CD4-positive, alpha-beta memory T cell (primary cell): ENCODE measurements at regions not wholly inside any gene's neighbourhood (a gene's known extent, or its start where the extent isn't known, plus 50 kb on each side); places are given as distances from the start of the nearest gene placed in this dataset.

ENCODE experiments used
- CTCF ChIA-PET: fragments of 350-600 bp; sonication (Branson Sonifier 250); formaldehyde crosslinking; loops from one replicate; lab custom pipeline; 2021; ENCODE audit warnings: inconsistent platforms; ENCODE audit not compliant: partially characterized antibody; lab: Charles Lee
- POLR2A ChIA-PET: fragments of 350-600 bp; sonication (Branson Sonifier 250); formaldehyde crosslinking; loops from one replicate; lab custom pipeline; 2021; ENCODE audit not compliant: partially characterized antibody; lab: Charles Lee
- DNase-seq, 5 donors: peaks; one replicate each; pipeline versions ENCODE4 v3.0.0 to v3.0.0-alpha.2; 2020 to 2022; ENCODE audit warnings: mixed read lengths in 1 of 5
- H3K27ac ChIP-seq: one replicate; pipeline ENCODE4 v1.7.0; 2013; ENCODE audit warnings: low read depth, low read length
- H3K27me3 ChIP-seq: 2 replicates; pipeline ENCODE4 v1.7.0; 2013; ENCODE audit warnings: mild to moderate bottlenecking, low read length, moderate library complexity; ENCODE audit not compliant: insufficient read depth
- H3K36me3 ChIP-seq: 2 replicates; pipeline ENCODE4 v1.7.0; 2013; ENCODE audit warnings: mild to moderate bottlenecking, low read length, moderate library complexity; ENCODE audit not compliant: insufficient read depth
- H3K4me1 ChIP-seq: 2 replicates; pipeline ENCODE4 v1.7.0; 2013; ENCODE audit warnings: mild to moderate bottlenecking, low read length, moderate library complexity; ENCODE audit not compliant: insufficient read depth
- H3K4me3 ChIP-seq, 2 donors: one replicate each; pipeline ENCODE4 v1.7.0; 2013; ENCODE audit warnings: low read length in 2 of 2, mild to moderate bottlenecking in 1 of 2
- H3K9me3 ChIP-seq, 2 donors: one replicate each; pipeline ENCODE4 v1.7.0; 2013; ENCODE audit warnings: low read length in 2 of 2, control low read depth in 1 of 2; ENCODE audit not compliant: control insufficient read depth in 1 of 2
- H3K27ac Mint-ChIP-seq, 7 donors: one replicate each; pipeline ENCODE4 v1.8.0; 2020 to 2021; ENCODE audit warnings: mixed read lengths in 7 of 7, mild to moderate bottlenecking in 6 of 7, inconsistent platforms in 3 of 7, moderate library complexity in 3 of 7
- H3K27me3 Mint-ChIP-seq, 2 donors: one replicate each; pipeline ENCODE4 v1.8.0; 2020 to 2021; ENCODE audit warnings: mixed read lengths in 2 of 2
- H3K36me3 Mint-ChIP-seq, 2 donors: one replicate each; pipeline ENCODE4 v1.8.0; 2020 to 2021; ENCODE audit warnings: mixed read lengths in 2 of 2, inconsistent platforms in 1 of 2, mild to moderate bottlenecking in 1 of 2
- H3K4me1 Mint-ChIP-seq, 4 donors: one replicate each; pipeline ENCODE4 v1.8.0; 2020 to 2021; ENCODE audit warnings: mixed read lengths in 4 of 4, mild to moderate bottlenecking in 1 of 4
- H3K4me3 Mint-ChIP-seq, 8 donors: one replicate each; pipeline ENCODE4 v1.8.0; 2020 to 2021; ENCODE audit warnings: mixed read lengths in 8 of 8, mild to moderate bottlenecking in 7 of 8, moderate library complexity in 6 of 8, inconsistent platforms in 3 of 8
- H3K9me3 Mint-ChIP-seq, 8 donors: one replicate each; pipeline ENCODE4 v1.8.0; 2020 to 2021; ENCODE audit warnings: mixed read lengths in 8 of 8, mild to moderate bottlenecking in 5 of 8, inconsistent platforms in 3 of 8, moderate library complexity in 1 of 8
- intact Hi-C: fragments of 100-400 bp; cut with micrococcal nuclease; formaldehyde crosslinking; loops from one replicate; pipeline ENCODE4 v1.15.1; 2023

GRCh38 chr3:27927882-27928281, 205.8 kb upstream of the EOMES start:
- Histone ChIP-seq H3K36me3 (no peaks in the 10 kb centered on the region), H3K9me3 (no peaks in the 10 kb centered on the region), H3K27me3 (no peaks in the 10 kb centered on the region), H3K4me3 (no peak overlapping the region), H3K4me1 (no peaks in the 10 kb centered on the region), H3K27ac (no peak overlapping the region)
- peaks cover 0 to 3% of the 10 kb centered on the region in 2 donors for H3K36me3 Mint-ChIP-seq
- no peak overlapping the region for H3K4me3 Mint-ChIP-seq
- H3K4me1 Mint-ChIP-seq, result peaks cover 0 to 4% (median 1%) of the 10 kb centered on the region in 4 donors
- ChIA-PET POLR2A (no interaction called here), CTCF (interaction anchor here (0.9 to 1.4 kb wide), 3 partner anchors 9 to 206 kb away, joined by 3 read pairs; partner anchors contain the start of gene EOMES)
- no peak overlapping the region for H3K27ac Mint-ChIP-seq
- no peaks in the 10 kb centered on the region for H3K27me3 Mint-ChIP-seq
- H3K9me3 Mint-ChIP-seq, result no peaks in the 10 kb centered on the region
- intact Hi-C loops, result no loop called here
- DNase-seq, result no peak

DNA sequence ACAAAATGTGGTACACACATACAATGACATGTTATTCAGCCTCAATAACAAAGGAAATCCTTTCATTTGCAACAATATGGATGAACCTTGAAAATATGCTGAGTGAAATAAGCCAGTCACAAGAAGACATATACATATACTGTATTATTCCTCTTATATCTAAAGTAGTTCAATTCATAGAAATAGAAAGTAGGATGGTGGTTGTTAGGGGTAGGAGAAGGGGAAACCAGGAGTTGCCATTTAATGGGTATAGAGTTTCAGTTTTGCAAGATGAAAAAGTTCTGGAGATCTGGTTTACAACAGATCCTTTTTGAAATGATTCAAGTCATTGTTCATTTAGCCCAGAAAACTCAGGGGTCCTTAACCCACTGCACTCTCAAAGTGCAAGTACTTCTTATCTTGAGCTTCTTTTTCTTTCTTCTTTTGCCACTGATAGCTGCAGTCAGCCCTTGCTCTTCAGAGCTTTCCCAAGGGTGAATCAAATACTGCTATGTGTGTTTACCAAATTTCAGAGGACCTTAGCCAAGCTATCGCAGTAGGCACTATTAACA, 208.0 kb upstream of the EOMES start:
- no peaks in the 10 kb centered on the region for H3K27me3 Mint-ChIP-seq
- Histone ChIP-seq H3K9me3 (no peaks in the 10 kb centered on the region), H3K4me3 (no peak overlapping the region), H3K4me1 (no peaks in the 10 kb centered on the region), H3K27ac (no peak overlapping the region), H3K27me3 (no peaks in the 10 kb centered on the region), H3K36me3 (no peaks in the 10 kb centered on the region)
- peaks cover 0 to 4% (median 1%) of the 10 kb centered on the region in 4 donors for H3K4me1 Mint-ChIP-seq
- peaks cover 0 to 3% of the 10 kb centered on the region in 2 donors for H3K36me3 Mint-ChIP-seq
- ChIA-PET POLR2A (no interaction called here), CTCF (no interaction called here)
- intact Hi-C loops, result no loop called here
- no peak overlapping the region for H3K4me3 Mint-ChIP-seq
- no peaks in the 10 kb centered on the region for H3K9me3 Mint-ChIP-seq
- H3K27ac Mint-ChIP-seq, result no peak overlapping the region
- DNase-seq, result no peak

DNA sequence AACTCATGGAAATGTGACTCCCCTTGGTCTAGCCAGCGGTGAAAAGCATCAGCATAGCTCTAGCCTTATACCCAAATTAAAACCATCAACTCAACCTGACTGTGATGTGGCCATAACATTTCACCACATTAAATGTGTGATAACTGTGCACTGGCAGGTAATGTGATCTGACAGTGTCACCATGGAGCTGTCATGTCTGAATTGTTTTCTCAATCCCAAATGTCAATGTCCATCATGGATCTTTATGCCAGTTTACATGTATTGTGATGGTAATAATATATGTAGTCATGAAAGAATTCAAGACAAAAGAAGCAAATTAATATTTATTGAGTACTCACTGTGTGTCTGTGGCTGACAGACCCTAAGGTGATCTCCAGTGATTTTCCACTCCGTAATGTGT, 213.4 kb upstream of the EOMES start:
- Mint-ChIP-seq H3K4me1 (peaks cover 6 to 8% (median 6%) of the 10 kb centered on the region in 4 donors), H3K27me3 (no peaks in the 10 kb centered on the region), H3K36me3 (peaks cover 0 to 3% of the 10 kb centered on the region in 2 donors), H3K9me3 (peaks cover 0 to 2% (median 0%) of the 10 kb centered on the region in 8 donors), H3K4me3 (no peak overlapping the region), H3K27ac (no peak overlapping the region)
- no peak overlapping the region for H3K27ac ChIP-seq
- no peaks in the 10 kb centered on the region for H3K36me3 ChIP-seq
- H3K4me1 ChIP-seq, result no peaks in the 10 kb centered on the region
- DNase-seq, result no peak
- H3K9me3 ChIP-seq, result no peaks in the 10 kb centered on the region
- intact Hi-C loops, result no loop called here
- POLR2A ChIA-PET, result interaction anchor here (1.0 kb wide), 1 partner anchor 11 kb away, joined by 3 read pairs; no protein-coding TSS in a partner anchor
- H3K27me3 ChIP-seq, result no peaks in the 10 kb centered on the region
- no peak overlapping the region for H3K4me3 ChIP-seq
- CTCF ChIA-PET, result no interaction called here

GRCh38 chr3:27939521-27939920, 217.4 kb upstream of the EOMES start:
- H3K27me3 Mint-ChIP-seq, result no peaks in the 10 kb centered on the region
- Histone ChIP-seq H3K9me3 (no peaks in the 10 kb centered on the region), H3K4me3 (no peak overlapping the region), H3K36me3 (no peaks in the 10 kb centered on the region), H3K27ac (no peak overlapping the region), H3K4me1 (no peaks in the 10 kb centered on the region), H3K27me3 (no peaks in the 10 kb centered on the region)
- H3K4me1 Mint-ChIP-seq, result peaks cover 5 to 8% (median 6%) of the 10 kb centered on the region in 4 donors
- no peak for DNase-seq
- no peaks in the 10 kb centered on the region for H3K36me3 Mint-ChIP-seq
- ChIA-PET CTCF (interaction anchor here (1.4 kb wide), 1 partner anchor 21 kb away, joined by 3 read pairs; no protein-coding TSS in a partner anchor), POLR2A (no interaction called here)
- H3K9me3 Mint-ChIP-seq, result peaks cover 0 to 6% (median 0%) of the 10 kb centered on the region in 8 donors
- intact Hi-C loops, result no loop called here
- H3K27ac Mint-ChIP-seq, result no peak overlapping the region
- no peak overlapping the region for H3K4me3 Mint-ChIP-seq

DNA sequence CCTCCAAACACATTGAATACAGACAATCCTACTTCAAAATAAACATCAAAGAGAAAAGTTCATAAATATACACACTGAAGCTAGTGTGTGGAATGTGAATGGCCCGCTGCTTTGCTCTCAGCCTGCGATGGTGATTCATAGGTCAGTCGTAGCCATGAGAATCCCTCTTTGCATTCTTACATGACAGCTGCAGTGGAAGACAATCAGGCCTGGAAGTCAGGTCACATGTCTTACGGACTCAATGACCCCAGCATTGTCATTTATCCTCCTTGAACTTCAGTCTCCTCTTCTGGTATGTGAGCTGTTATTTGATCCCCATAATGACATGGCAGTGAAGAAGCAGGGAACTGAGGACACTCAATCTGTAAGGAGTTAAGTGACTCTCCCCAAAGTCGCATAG, 217.8 kb upstream of the EOMES start:
- CTCF ChIA-PET, result interaction anchor here (1.4 kb wide), 1 partner anchor 22 kb away, joined by 3 read pairs; no protein-coding TSS in a partner anchor
- intact Hi-C loops, result loop anchor here (10.0 kb wide), 1 partner anchor 345 kb away; no protein-coding TSS in a partner anchor
- H3K36me3 ChIP-seq, result no peaks in the 10 kb centered on the region
- no peak overlapping the region for H3K4me3 ChIP-seq
- H3K9me3 ChIP-seq, result no peaks in the 10 kb centered on the region
- no peak for DNase-seq
- POLR2A ChIA-PET, result no interaction called here
- H3K9me3 Mint-ChIP-seq, result peaks cover 0 to 6% (median 0%) of the 10 kb centered on the region in 8 donors
- H3K27me3 Mint-ChIP-seq, result no peaks in the 10 kb centered on the region
- H3K27me3 ChIP-seq, result no peaks in the 10 kb centered on the region
- H3K4me1 Mint-ChIP-seq, result peaks cover 5 to 8% (median 6%) of the 10 kb centered on the region in 4 donors
- H3K4me1 ChIP-seq, result no peaks in the 10 kb centered on the region
- H3K27ac ChIP-seq, result no peak overlapping the region
- H3K36me3 Mint-ChIP-seq, result no peaks in the 10 kb centered on the region
- no peak overlapping the region for H3K27ac Mint-ChIP-seq
- H3K4me3 Mint-ChIP-seq, result no peak overlapping the region

DNA sequence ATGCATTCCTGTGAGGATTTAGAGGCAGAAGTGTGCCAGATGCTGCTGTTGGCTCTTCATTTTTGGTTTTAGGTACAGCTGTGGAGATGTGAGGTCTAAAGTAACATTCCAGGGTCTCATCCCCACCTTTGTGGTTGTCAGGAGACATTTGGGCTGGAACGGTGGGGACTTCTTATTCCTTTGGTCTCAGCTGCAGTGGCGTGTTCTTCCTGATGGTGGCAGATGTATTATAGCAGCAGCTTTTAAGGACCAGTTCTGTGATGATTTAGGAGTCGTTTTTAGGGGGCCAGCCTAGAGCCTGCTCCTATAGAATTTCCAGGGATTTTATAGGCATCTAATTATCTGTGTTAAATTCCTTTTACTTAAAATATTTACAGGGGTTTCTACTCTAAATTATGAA, 221.0 kb upstream of the EOMES start:
- Histone ChIP-seq H3K4me1 (no peaks in the 10 kb centered on the region), H3K27ac (no peak overlapping the region), H3K4me3 (no peak overlapping the region), H3K9me3 (no peaks in the 10 kb centered on the region), H3K36me3 (no peaks in the 10 kb centered on the region), H3K27me3 (no peaks in the 10 kb centered on the region)
- H3K27me3 Mint-ChIP-seq, result no peaks in the 10 kb centered on the region
- POLR2A ChIA-PET, result no interaction called here
- no peak overlapping the region for H3K27ac Mint-ChIP-seq
- intact Hi-C loops, result loop anchor here (10.0 kb wide), 1 partner anchor 342 kb away; no protein-coding TSS in a partner anchor
- H3K36me3 Mint-ChIP-seq, result no peaks in the 10 kb centered on the region
- peaks cover 0 to 6% (median 0%) of the 10 kb centered on the region in 8 donors for H3K9me3 Mint-ChIP-seq
- CTCF ChIA-PET, result no interaction called here
- no peak for DNase-seq
- H3K4me3 Mint-ChIP-seq, result no peak overlapping the region
- H3K4me1 Mint-ChIP-seq, result no peaks in the 10 kb centered on the region

- Histone ChIP-seq H3K36me3 (no peaks in the 10 kb centered on the region), H3K9me3 (no peaks in the 10 kb centered on the region), H3K4me3 (no peak overlapping the region), H3K4me1 (no peaks in the 10 kb centered on the region), H3K27me3 (no peaks in the 10 kb centered on the region), H3K27ac (no peak overlapping the region)
- Mint-ChIP-seq H3K9me3 (peaks cover 0 to 12% (median 3%) of the 10 kb centered on the region in 8 donors), H3K27me3 (no peaks in the 10 kb centered on the region), H3K4me3 (no peak overlapping the region), H3K36me3 (no peaks in the 10 kb centered on the region), H3K27ac (no peak overlapping the region), H3K4me1 (no peaks in the 10 kb centered on the region)
- intact Hi-C loops, result loop anchor here (10.0 kb wide), 1 partner anchor 340 kb away; no protein-coding TSS in a partner anchor
- POLR2A ChIA-PET, result no interaction called here
- DNase-seq, result no peak
- CTCF ChIA-PET, result no interaction called here
These were observed 223.1 kb upstream of the EOMES start for GRCh38 chr3:27945229-27945628.
